ENCODE measurements at regions not wholly inside any gene's neighbourhood (a gene's known extent, or its start where the extent isn't known, plus 50 kb on each side); places are given as distances from the start of the nearest gene placed in this dataset.

DNA sequence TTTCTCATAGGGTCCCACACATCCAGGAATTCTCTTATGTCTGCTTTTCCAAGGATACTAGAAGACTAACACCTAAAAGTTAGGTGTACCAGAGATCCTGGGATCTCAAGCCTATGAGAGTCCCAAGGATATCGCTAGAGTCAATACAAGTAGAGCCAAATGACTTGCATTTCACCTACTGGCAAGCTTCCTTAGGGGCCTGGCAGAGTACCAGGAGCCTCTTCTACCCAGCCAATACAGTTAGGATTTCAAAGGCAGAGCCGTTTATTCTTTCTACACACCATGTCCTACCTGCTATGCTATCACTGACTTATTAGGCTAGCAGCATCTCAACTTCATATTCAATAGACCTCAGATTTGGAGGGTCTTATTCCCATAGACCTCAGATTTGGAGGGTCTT lies 53.5 kb upstream of the UNC5B start:
- no peak overlapping the region for H3K27ac ChIP-seq
- TF ChIP-seq, protein P1, sequence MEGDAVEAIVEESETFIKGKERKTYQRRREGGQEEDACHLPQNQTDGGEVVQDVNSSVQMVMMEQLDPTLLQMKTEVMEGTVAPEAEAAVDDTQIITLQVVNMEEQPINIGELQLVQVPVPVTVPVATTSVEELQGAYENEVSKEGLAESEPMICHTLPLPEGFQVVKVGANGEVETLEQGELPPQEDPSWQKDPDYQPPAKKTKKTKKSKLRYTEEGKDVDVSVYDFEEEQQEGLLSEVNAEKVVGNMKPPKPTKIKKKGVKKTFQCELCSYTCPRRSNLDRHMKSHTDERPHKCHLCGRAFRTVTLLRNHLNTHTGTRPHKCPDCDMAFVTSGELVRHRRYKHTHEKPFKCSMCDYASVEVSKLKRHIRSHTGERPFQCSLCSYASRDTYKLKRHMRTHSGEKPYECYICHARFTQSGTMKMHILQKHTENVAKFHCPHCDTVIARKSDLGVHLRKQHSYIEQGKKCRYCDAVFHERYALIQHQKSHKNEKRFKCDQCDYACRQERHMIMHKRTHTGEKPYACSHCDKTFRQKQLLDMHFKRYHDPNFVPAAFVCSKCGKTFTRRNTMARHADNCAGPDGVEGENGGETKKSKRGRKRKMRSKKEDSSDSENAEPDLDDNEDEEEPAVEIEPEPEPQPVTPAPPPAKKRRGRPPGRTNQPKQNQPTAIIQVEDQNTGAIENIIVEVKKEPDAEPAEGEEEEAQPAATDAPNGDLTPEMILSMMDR (conservative IDR thresholded peaks at IDR 0.05) = no peak

DNA sequence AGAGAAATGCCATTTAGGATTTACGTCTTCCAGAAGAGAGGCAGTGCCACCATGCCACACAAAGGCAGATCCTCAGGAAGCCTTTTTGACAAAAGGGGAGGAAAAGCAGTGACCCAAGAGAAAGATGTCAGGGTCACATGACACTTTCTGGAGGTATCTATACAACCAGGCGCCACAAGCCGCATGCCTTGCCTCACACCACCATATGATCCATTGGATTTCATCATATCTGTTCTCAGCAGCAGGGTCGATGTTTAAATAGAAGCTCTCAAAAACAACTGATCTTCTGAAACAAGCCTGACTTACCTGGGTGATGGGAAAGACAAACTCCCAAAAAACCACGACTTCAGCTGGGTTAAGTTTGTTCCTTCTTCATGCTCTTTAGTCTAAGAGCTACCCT lies 52.5 kb upstream of the UNC5B start:
- H3K27ac ChIP-seq = no peak overlapping the region
- TF ChIP-seq, protein P1 (conservative IDR thresholded peaks at IDR 0.05) = no peak

DNA sequence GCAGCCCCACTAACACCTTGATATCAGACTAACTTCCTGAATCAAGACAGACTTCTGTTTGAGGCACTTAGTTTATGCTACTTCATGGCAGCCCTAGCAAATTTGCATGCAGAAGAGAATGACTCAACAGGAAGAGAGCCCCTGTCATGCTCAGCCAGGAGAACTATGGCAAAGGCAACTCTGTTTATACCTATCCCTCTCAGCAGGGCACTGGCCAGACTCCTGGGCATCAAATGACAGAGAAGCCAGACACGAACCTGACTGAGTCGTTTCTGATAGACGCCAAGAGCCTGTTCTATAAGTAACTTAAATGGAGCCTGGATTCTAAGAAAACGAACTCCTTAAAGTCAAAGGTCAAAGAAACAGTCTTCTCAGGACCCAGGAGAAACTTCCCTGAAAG lies 50.9 kb upstream of the UNC5B start:
- no peak overlapping the region for H3K27ac ChIP-seq
- TF ChIP-seq, protein P1 (conservative IDR thresholded peaks at IDR 0.05) = no peak
